NB4 (cell line): ENCODE measurements at regions not wholly inside any gene's neighbourhood (a gene's known extent, or its start where the extent isn't known, plus 50 kb on each side); places are given as distances from the start of the nearest gene placed in this dataset.

Experiments
- MYC ChIP-seq: IDR thresholded peaks from 2 replicates; pipeline ENCODE4 v1.6.1; 2011; ENCODE audit warnings: low read depth, low read length
- POLR2A ChIP-seq: IDR thresholded peaks from 2 replicates; pipeline ENCODE4 v1.6.1; 2011; ENCODE audit warnings: mild to moderate bottlenecking; ENCODE audit not compliant: insufficient read length; ENCODE audit errors: extremely low read depth
- TF ChIP-seq, protein P1 (sequence below): IDR thresholded peaks from one replicate; pipeline ENCODE4 v1.5.1; 2012; ENCODE audit warnings: low read depth, low read length

DNA sequence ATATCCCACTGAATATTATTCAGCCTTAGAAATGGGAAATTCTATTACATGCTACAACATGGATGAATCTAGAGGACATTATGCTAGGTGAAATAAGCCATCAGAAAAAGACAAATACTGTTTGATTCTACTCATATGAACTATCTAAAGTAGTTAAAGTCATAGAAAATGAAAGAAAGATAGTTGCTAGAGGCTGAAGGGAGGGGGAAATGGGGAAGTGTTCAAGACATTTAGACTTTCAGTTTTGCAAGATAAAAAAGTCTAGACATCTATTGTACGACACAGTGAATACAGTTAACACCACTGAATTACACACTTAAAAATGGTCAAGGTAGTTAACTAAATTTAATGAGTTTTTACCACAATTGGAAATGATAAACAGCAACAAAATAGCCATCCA, 835.9 kb upstream of the CHAC2 start:
- TF ChIP-seq, protein P1, sequence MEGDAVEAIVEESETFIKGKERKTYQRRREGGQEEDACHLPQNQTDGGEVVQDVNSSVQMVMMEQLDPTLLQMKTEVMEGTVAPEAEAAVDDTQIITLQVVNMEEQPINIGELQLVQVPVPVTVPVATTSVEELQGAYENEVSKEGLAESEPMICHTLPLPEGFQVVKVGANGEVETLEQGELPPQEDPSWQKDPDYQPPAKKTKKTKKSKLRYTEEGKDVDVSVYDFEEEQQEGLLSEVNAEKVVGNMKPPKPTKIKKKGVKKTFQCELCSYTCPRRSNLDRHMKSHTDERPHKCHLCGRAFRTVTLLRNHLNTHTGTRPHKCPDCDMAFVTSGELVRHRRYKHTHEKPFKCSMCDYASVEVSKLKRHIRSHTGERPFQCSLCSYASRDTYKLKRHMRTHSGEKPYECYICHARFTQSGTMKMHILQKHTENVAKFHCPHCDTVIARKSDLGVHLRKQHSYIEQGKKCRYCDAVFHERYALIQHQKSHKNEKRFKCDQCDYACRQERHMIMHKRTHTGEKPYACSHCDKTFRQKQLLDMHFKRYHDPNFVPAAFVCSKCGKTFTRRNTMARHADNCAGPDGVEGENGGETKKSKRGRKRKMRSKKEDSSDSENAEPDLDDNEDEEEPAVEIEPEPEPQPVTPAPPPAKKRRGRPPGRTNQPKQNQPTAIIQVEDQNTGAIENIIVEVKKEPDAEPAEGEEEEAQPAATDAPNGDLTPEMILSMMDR = no peak
- no peak for TF ChIP-seq POLR2A
- TF ChIP-seq MYC = no peak
